Smooth muscle cell (in vitro differentiated cells): ENCODE measurements at regions not wholly inside any gene's neighbourhood (a gene's known extent, or its start where the extent isn't known, plus 50 kb on each side); places are given as distances from the start of the nearest gene placed in this dataset.

Experiments used
- DNase-seq: peaks from one replicate; lab custom pipeline; 2025; ENCODE audit not compliant: unreplicated experiment; lab: John Stamatoyannopoulos, UW
- H2AFZ ChIP-seq: fragments of 200-600 bp; sonication (generic); 2 replicates; pipeline ENCODE4 v1.6.0; 2016; ENCODE audit warnings: antibody characterized with exemption, low read depth, mild to moderate bottlenecking
- H3F3A ChIP-seq: fragments of 200-600 bp; sonication (generic); 2 replicates; pipeline ENCODE4 v1.6.0; 2017; ENCODE audit warnings: antibody characterized with exemption, low read depth
- H3K27ac ChIP-seq: fragments of 200-600 bp; sonication (generic); 2 replicates; pipeline ENCODE4 v1.5.1; 2016; ENCODE audit warnings: low read depth, mild to moderate bottlenecking
- H3K27me3 ChIP-seq: fragments of 200-600 bp; sonication (generic); 2 replicates; pipeline ENCODE4 v1.6.1; 2016; ENCODE audit warnings: low read depth, mild to moderate bottlenecking
- H3K36me3 ChIP-seq: fragments of 200-600 bp; sonication (generic); 2 replicates; pipeline ENCODE4 v1.5.1; 2016; ENCODE audit warnings: low read depth
- H3K4me1 ChIP-seq: fragments of 200-600 bp; sonication (generic); 2 replicates; pipeline ENCODE4 v1.5.1; 2016; ENCODE audit warnings: low read depth
- H3K4me2 ChIP-seq: fragments of 200-600 bp; sonication (generic); 2 replicates; pipeline ENCODE4 v1.6.0; 2016; ENCODE audit warnings: mild to moderate bottlenecking
- H3K4me3 ChIP-seq: fragments of 200-600 bp; sonication (generic); 2 replicates; pipeline ENCODE4 v1.5.1; 2016; ENCODE audit warnings: mild to moderate bottlenecking
- H3K79me2 ChIP-seq: fragments of 200-600 bp; sonication (generic); 2 replicates; pipeline ENCODE4 v1.6.0; 2016; ENCODE audit warnings: low read depth, mild to moderate bottlenecking
- H3K9ac ChIP-seq: fragments of 200-600 bp; sonication (generic); 2 replicates; pipeline ENCODE4 v1.6.0; 2016; ENCODE audit warnings: low read depth
- H3K9me3 ChIP-seq: fragments of 200-600 bp; sonication (generic); replicated peaks from 2 replicates; pipeline ENCODE4 v1.5.1; 2016; ENCODE audit warnings: low read depth
- H4K20me1 ChIP-seq: fragments of 200-600 bp; sonication (generic); 2 replicates; pipeline ENCODE4 v1.6.0; 2016; ENCODE audit warnings: low read depth
- WGBS: methylation state at CpG from one replicate; pipeline ENCODE4 v1.1.7; 2016; ENCODE audit warnings: low lambda C conversion rate; 5-methylcytosine and 5-hydroxymethylcytosine counted together
- TF ChIP-seq, protein P1 (sequence below): fragments of 200-600 bp; sonication (generic); IDR thresholded peaks from 2 replicates; pipeline ENCODE4 v1.5.1; 2017; ENCODE audit warnings: borderline replicate concordance, mild to moderate bottlenecking, antibody characterized with exemption; ENCODE audit not compliant: insufficient read depth, poor library complexity, severe bottlenecking

DNA sequence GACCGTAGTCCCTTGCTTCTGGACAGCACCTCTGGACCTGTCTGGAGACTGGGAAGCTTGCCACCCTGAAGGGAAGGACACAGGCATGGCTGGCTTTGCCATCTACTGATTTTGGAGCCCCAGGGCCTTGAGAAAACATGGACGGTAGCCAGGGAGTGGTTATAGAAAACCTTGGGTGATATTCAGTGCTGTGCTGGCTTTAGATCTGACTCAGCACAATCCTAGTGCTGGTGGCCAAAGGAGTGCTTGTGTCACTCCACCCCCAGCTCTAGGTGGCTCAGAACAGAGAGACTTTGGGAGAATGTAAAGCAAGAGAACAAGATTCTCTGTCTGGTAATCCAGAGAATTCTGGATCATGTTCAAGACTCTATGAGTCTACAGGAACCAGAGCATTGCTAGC, 214.5 kb upstream of the IGF1 start:
- no peak overlapping the region for H2AFZ ChIP-seq
- H3K79me2 ChIP-seq, result no peaks in the 10 kb centered on the region
- no peak overlapping the region for H3K4me3 ChIP-seq
- no peaks in the 10 kb centered on the region for H3F3A ChIP-seq
- 90% methylated on average over 2 of the region's 2 CpGs for WGBS
- H3K27me3 ChIP-seq, result no peaks in the 10 kb centered on the region
- no peaks in the 10 kb centered on the region for H4K20me1 ChIP-seq
- H3K9me3 ChIP-seq, result no peaks in the 10 kb centered on the region
- no peak overlapping the region for H3K4me2 ChIP-seq
- H3K27ac ChIP-seq, result no peak overlapping the region
- TF ChIP-seq, protein P1, sequence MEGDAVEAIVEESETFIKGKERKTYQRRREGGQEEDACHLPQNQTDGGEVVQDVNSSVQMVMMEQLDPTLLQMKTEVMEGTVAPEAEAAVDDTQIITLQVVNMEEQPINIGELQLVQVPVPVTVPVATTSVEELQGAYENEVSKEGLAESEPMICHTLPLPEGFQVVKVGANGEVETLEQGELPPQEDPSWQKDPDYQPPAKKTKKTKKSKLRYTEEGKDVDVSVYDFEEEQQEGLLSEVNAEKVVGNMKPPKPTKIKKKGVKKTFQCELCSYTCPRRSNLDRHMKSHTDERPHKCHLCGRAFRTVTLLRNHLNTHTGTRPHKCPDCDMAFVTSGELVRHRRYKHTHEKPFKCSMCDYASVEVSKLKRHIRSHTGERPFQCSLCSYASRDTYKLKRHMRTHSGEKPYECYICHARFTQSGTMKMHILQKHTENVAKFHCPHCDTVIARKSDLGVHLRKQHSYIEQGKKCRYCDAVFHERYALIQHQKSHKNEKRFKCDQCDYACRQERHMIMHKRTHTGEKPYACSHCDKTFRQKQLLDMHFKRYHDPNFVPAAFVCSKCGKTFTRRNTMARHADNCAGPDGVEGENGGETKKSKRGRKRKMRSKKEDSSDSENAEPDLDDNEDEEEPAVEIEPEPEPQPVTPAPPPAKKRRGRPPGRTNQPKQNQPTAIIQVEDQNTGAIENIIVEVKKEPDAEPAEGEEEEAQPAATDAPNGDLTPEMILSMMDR, result no peak
- DNase-seq, result no peak
- H3K36me3 ChIP-seq, result no peaks in the 10 kb centered on the region
- no peaks in the 10 kb centered on the region for H3K4me1 ChIP-seq
- no peak overlapping the region for H3K9ac ChIP-seq

- H3K4me2 ChIP-seq, result no peak overlapping the region
- TF ChIP-seq, protein P1, result no peak
- H3K27me3 ChIP-seq, result no peaks in the 10 kb centered on the region
- H3K9ac ChIP-seq, result no peak overlapping the region
- H4K20me1 ChIP-seq, result no peaks in the 10 kb centered on the region
- H2AFZ ChIP-seq, result no peak overlapping the region
- no peaks in the 10 kb centered on the region for H3K36me3 ChIP-seq
- H3K9me3 ChIP-seq, result no peaks in the 10 kb centered on the region
- H3K79me2 ChIP-seq, result no peaks in the 10 kb centered on the region
- no peak for DNase-seq
- WGBS, result 55% methylated on average over 1 of the region's 1 CpG
- H3F3A ChIP-seq, result no peaks in the 10 kb centered on the region
- H3K4me1 ChIP-seq, result no peaks in the 10 kb centered on the region
- no peak overlapping the region for H3K4me3 ChIP-seq
- no peak overlapping the region for H3K27ac ChIP-seq
These were observed 211.6 kb upstream of the IGF1 start for GRCh38 chr12:102691773-102692555.

- Histone ChIP-seq H3K9ac (no peak overlapping the region), H3K27ac (no peak overlapping the region), H3K9me3 (no peaks in the 10 kb centered on the region), H3K4me2 (no peak overlapping the region), H3K4me3 (no peak overlapping the region), H4K20me1 (no peaks in the 10 kb centered on the region), H3K36me3 (no peaks in the 10 kb centered on the region), H3K4me1 (no peaks in the 10 kb centered on the region), H3K79me2 (no peaks in the 10 kb centered on the region), H2AFZ (no peak overlapping the region), H3F3A (no peaks in the 10 kb centered on the region), H3K27me3 (no peaks in the 10 kb centered on the region)
- DNase-seq, result no peak
- TF ChIP-seq, protein P1, result no peak
- 89% methylated on average over 2 of the region's 2 CpGs for WGBS
These were observed 209.9 kb upstream of the IGF1 start for GRCh38 chr12:102690253-102690652.

DNA sequence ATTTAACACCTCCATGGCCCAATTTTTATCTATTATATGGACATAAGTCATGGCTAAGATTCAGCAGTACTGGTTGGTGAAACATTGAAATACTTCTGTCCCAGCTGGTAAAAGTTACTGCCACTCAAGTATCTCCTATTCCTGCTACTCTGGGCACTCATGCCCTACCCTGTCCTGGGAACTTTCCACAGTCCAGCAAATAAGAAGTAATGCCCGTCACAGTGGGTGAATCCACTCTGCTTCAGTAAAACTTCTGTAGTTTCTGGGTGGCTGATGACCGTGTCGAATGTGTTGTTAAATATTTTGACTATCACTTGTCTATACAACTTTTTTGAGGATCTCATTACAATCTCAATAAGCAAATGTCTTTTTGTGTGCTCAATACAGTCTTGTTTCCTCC, 209.3 kb upstream of the IGF1 start:
- Histone ChIP-seq H3K4me2 (no peak overlapping the region), H3F3A (no peaks in the 10 kb centered on the region), H3K4me3 (no peak overlapping the region), H3K79me2 (no peaks in the 10 kb centered on the region), H3K9ac (no peak overlapping the region), H3K4me1 (no peaks in the 10 kb centered on the region), H3K36me3 (no peaks in the 10 kb centered on the region), H3K9me3 (no peaks in the 10 kb centered on the region), H3K27me3 (no peaks in the 10 kb centered on the region), H3K27ac (no peak overlapping the region), H2AFZ (no peak overlapping the region), H4K20me1 (no peaks in the 10 kb centered on the region)
- TF ChIP-seq, protein P1, result no peak
- no peak for DNase-seq
- 89% methylated on average over 3 of the region's 3 CpGs for WGBS
